GM23338 (cell line): ENCODE measurements at regions not wholly inside any gene's neighbourhood (a gene's known extent, or its start where the extent isn't known, plus 50 kb on each side); places are given as distances from the start of the nearest gene placed in this dataset.

ENCODE experiments used
- CREB1 ChIP-seq: fragments of 250-450 bp; sonication (Bioruptor Pico); IDR thresholded peaks from 2 replicates; pipeline ENCODE4 v1.5.0; 2020; ENCODE audit warnings: low read depth, mild to moderate bottlenecking, moderate library complexity
- EZH2 ChIP-seq: fragments of 200-600 bp; sonication (generic); IDR thresholded peaks from one replicate; pipeline ENCODE4 v1.8.0; 2017; ENCODE audit warnings: antibody characterized with exemption, mild to moderate bottlenecking, low read depth; ENCODE audit not compliant: unreplicated experiment
- EZH2phosphoT487 ChIP-seq: fragments of 200-600 bp; sonication (generic); IDR thresholded peaks from one replicate; pipeline ENCODE4 v1.8.1; 2018; ENCODE audit warnings: antibody characterized with exemption; ENCODE audit not compliant: unreplicated experiment
- JUNB ChIP-seq: IDR thresholded peaks from one replicate; pipeline ENCODE4 v1.6.1; 2016; ENCODE audit warnings: antibody characterized with exemption; ENCODE audit not compliant: unreplicated experiment
- NANOG ChIP-seq: IDR thresholded peaks from 2 replicates; pipeline ENCODE4 v1.6.1; 2016; ENCODE audit warnings: antibody characterized with exemption, borderline replicate concordance
- POLR2AphosphoS5 ChIP-seq: IDR thresholded peaks from 2 replicates; pipeline ENCODE4 v1.6.1; 2016; ENCODE audit warnings: antibody characterized with exemption, low read depth
- STAT1 ChIP-seq: IDR thresholded peaks from one replicate; pipeline ENCODE4 v1.6.1; 2016; ENCODE audit warnings: antibody characterized with exemption; ENCODE audit not compliant: unreplicated experiment
- ZNF114 ChIP-seq: fragments of 250-450 bp; sonication (Bioruptor Pico); IDR thresholded peaks from 2 replicates; pipeline ENCODE4 v1.5.0; 2020; ENCODE audit warnings: mild to moderate bottlenecking, moderate library complexity
- ZNF331 ChIP-seq: fragments of 250-450 bp; sonication (Bioruptor Pico); IDR thresholded peaks from 2 replicates; pipeline ENCODE4 v1.5.0; 2020; ENCODE audit warnings: low read depth, mild to moderate bottlenecking, moderate library complexity
- TF ChIP-seq, protein P1 (sequence below), 2 experiments: fragments of 200-600 bp in 1 of 2; sonication (generic) in 1 of 2; conservative IDR thresholded peaks; 2 replicates each; pipeline versions ENCODE4 v1.5.1 to v1.6.1; 2016 to 2017; ENCODE audit warnings: antibody characterized with exemption in 2 of 2, low read depth in 2 of 2, mild to moderate bottlenecking in 2 of 2, moderate library complexity in 1 of 2
- TF ChIP-seq, protein P2 (sequence below): IDR thresholded peaks from one replicate; pipeline ENCODE4 v1.6.1; 2018; ENCODE audit warnings: antibody characterized with exemption; ENCODE audit not compliant: unreplicated experiment
- TF ChIP-seq, protein P3 (sequence below): IDR thresholded peaks from 2 replicates; pipeline ENCODE4 v1.6.1; 2016; ENCODE audit warnings: antibody characterized with exemption

DNA sequence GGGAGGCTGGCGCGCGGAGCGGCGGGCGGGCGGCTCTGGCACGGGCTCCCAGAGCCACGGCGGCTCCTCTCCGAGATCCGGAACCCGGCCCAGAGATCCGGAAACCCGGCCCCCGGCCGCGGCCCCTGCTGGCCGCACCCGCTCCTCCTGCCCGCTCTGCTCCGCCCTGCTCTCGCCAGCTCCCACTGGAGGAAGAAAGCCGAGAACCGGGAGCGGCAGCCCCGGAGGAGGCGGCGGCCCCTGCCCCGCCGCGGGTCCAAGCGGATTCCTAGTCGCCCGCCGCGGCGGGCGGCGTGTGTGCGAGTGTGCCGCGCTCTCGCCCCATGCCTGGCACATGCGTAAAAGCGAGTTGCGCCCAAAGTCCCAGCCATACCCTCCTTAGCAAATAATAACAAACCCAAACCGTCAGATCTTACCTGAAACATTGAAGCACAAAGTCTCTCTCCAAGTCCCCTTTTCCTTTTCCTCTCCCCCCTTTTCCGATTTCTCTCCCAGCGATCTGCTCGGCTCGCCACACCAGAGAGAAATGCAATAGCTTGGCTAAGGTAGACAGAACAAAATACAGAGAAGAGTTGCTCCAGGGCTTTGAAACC lies 108.7 kb upstream of the KCTD1 start:
- TF ChIP-seq, protein P1, sequence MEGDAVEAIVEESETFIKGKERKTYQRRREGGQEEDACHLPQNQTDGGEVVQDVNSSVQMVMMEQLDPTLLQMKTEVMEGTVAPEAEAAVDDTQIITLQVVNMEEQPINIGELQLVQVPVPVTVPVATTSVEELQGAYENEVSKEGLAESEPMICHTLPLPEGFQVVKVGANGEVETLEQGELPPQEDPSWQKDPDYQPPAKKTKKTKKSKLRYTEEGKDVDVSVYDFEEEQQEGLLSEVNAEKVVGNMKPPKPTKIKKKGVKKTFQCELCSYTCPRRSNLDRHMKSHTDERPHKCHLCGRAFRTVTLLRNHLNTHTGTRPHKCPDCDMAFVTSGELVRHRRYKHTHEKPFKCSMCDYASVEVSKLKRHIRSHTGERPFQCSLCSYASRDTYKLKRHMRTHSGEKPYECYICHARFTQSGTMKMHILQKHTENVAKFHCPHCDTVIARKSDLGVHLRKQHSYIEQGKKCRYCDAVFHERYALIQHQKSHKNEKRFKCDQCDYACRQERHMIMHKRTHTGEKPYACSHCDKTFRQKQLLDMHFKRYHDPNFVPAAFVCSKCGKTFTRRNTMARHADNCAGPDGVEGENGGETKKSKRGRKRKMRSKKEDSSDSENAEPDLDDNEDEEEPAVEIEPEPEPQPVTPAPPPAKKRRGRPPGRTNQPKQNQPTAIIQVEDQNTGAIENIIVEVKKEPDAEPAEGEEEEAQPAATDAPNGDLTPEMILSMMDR (conservative IDR thresholded peaks at IDR 0.05; ENCODE audit: low read depth in 2 of 2) = peak in 1 of 2 experiments; percentile 7; a peak in 1 of 4 replicates
- no peak for TF ChIP-seq POLR2AphosphoS5
- TF ChIP-seq, protein P2, sequence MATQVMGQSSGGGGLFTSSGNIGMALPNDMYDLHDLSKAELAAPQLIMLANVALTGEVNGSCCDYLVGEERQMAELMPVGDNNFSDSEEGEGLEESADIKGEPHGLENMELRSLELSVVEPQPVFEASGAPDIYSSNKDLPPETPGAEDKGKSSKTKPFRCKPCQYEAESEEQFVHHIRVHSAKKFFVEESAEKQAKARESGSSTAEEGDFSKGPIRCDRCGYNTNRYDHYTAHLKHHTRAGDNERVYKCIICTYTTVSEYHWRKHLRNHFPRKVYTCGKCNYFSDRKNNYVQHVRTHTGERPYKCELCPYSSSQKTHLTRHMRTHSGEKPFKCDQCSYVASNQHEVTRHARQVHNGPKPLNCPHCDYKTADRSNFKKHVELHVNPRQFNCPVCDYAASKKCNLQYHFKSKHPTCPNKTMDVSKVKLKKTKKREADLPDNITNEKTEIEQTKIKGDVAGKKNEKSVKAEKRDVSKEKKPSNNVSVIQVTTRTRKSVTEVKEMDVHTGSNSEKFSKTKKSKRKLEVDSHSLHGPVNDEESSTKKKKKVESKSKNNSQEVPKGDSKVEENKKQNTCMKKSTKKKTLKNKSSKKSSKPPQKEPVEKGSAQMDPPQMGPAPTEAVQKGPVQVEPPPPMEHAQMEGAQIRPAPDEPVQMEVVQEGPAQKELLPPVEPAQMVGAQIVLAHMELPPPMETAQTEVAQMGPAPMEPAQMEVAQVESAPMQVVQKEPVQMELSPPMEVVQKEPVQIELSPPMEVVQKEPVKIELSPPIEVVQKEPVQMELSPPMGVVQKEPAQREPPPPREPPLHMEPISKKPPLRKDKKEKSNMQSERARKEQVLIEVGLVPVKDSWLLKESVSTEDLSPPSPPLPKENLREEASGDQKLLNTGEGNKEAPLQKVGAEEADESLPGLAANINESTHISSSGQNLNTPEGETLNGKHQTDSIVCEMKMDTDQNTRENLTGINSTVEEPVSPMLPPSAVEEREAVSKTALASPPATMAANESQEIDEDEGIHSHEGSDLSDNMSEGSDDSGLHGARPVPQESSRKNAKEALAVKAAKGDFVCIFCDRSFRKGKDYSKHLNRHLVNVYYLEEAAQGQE = no peak
- TF ChIP-seq EZH2 = no peak
- TF ChIP-seq EZH2phosphoT487 = no peak
- TF ChIP-seq STAT1 = no peak
- no peak for TF ChIP-seq ZNF331 (CRISPR knock-in tag)
- TF ChIP-seq JUNB = no peak
- no peak for TF ChIP-seq NANOG
- TF ChIP-seq CREB1 (CRISPR knock-in tag) = no peak
- TF ChIP-seq, protein P3, sequence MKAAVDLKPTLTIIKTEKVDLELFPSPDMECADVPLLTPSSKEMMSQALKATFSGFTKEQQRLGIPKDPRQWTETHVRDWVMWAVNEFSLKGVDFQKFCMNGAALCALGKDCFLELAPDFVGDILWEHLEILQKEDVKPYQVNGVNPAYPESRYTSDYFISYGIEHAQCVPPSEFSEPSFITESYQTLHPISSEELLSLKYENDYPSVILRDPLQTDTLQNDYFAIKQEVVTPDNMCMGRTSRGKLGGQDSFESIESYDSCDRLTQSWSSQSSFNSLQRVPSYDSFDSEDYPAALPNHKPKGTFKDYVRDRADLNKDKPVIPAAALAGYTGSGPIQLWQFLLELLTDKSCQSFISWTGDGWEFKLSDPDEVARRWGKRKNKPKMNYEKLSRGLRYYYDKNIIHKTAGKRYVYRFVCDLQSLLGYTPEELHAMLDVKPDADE = no peak
- TF ChIP-seq ZNF114 (CRISPR knock-in tag) = no peak
